HepG2 (cell line): ENCODE measurements at regions not wholly inside any gene's neighbourhood (a gene's known extent, or its start where the extent isn't known, plus 50 kb on each side); places are given as distances from the start of the nearest gene placed in this dataset.

ENCODE experiments used
- ATAC-seq: fragments of 200-7000 bp; cut with Tn5 transposase; 3 replicates; pipeline ENCODE4 v1.9.1; 2020; ENCODE audit warnings: mild to moderate bottlenecking, moderate library complexity
- BruUV-seq: library from RNA; stranded (reverse); fragments of 400-500 nt; replicated peaks from 2 replicates; lab custom pipeline; 2021; lab: Mats Ljungman, UMichigan
- CTCF ChIA-PET: fragments of 300-600 bp; formaldehyde crosslinking; extraction: SDS; loops from one replicate; lab custom pipeline; 2021; ENCODE audit warnings: low total read pairs, inconsistent platforms, low intra/inter-chr PET ratio; lab: Yijun Ruan, JAX
- POLR2A ChIA-PET: fragments of 350-600 bp; sonication (Branson Sonifier 250); formaldehyde crosslinking; loops from one replicate; lab custom pipeline; 2020; ENCODE audit warnings: antibody characterized with exemption, inconsistent platforms; lab: Yijun Ruan, JAX
- DNase-seq: peaks from one replicate; pipeline ENCODE4 v3.0.0-alpha.2; 2015; ENCODE audit warnings: low spot score
- FAIRE-seq: peaks from 3 replicates; lab custom pipeline; 2011; peaks lifted over from hg19 to GRCh38; lab: Jason Lieb, UNC
- H2AFZ ChIP-seq: one replicate; pipeline ENCODE4 v1.6.1; 2011; ENCODE audit warnings: low read length, inconsistent platforms
- H3K27ac ChIP-seq: fragments of 300-600 bp; 3 replicates; pipeline ENCODE4 v1.8.0; 2011; ENCODE audit warnings: mixed run types, mild to moderate bottlenecking, mixed read lengths, low read length, inconsistent platforms; ENCODE audit not compliant: insufficient read depth; ENCODE audit errors: extremely low read length
- H3K27me3 ChIP-seq, 2 experiments: fragments of 200-600 bp in 1 of 2; 2 replicates in 1 of 2; 3 replicates in 1 of 2; pipeline versions ENCODE4 v1.6.0 to v1.8.0; 2011; ENCODE audit warnings: low read length in 2 of 2, mild to moderate bottlenecking in 2 of 2, moderate library complexity in 2 of 2, inconsistent platforms in 1 of 2; ENCODE audit not compliant: insufficient read depth in 2 of 2, control insufficient read depth in 1 of 2
- H3K36me3 ChIP-seq, 2 experiments: fragments of 200-600 bp in 1 of 2; replicated peaks in 1 of 2; 2 replicates in 1 of 2; 3 replicates in 1 of 2; pipeline versions ENCODE4 v1.5.1 to v1.8.0; 2011; ENCODE audit warnings: low read length in 2 of 2, inconsistent platforms in 1 of 2; ENCODE audit not compliant: insufficient read depth in 2 of 2, control insufficient read depth in 1 of 2
- H3K4me1 ChIP-seq: 2 replicates; pipeline ENCODE4 v1.5.1; 2012; ENCODE audit warnings: low read length, inconsistent platforms; ENCODE audit not compliant: insufficient read depth
- H3K4me2 ChIP-seq: 2 replicates; pipeline ENCODE4 v1.6.0; 2011; ENCODE audit warnings: low read depth, low read length, inconsistent platforms
- H3K4me3 ChIP-seq, 3 experiments: fragments of 200-600 bp in 1 of 3; sonication (generic), shearing (Covaris generic) in 1 of 3; replicated peaks in 1 of 3; 2 replicates each; pipeline ENCODE4 v1.5.1; 2011 to 2016; ENCODE audit warnings: low read length in 3 of 3, inconsistent platforms in 2 of 3, low read depth in 2 of 3, mild to moderate bottlenecking in 2 of 3, control low read depth in 1 of 3, mixed read lengths in 1 of 3; ENCODE audit not compliant: insufficient read depth in 1 of 3
- H3K79me2 ChIP-seq: one replicate; pipeline ENCODE4 v1.6.1; 2011; ENCODE audit warnings: low read length, inconsistent platforms; ENCODE audit not compliant: insufficient read depth
- H3K9ac ChIP-seq: 2 replicates; pipeline ENCODE4 v1.6.0; 2011; ENCODE audit warnings: mild to moderate bottlenecking, low read depth, low read length, inconsistent platforms; ENCODE audit not compliant: insufficient read depth
- H3K9me3 ChIP-seq: 2 replicates; pipeline ENCODE4 v1.5.1; 2012; ENCODE audit warnings: mild to moderate bottlenecking, low read length
- H4K20me1 ChIP-seq: 2 replicates; pipeline ENCODE4 v1.6.0; 2011; ENCODE audit warnings: inconsistent platforms, mild to moderate bottlenecking, low read length, moderate library complexity; ENCODE audit not compliant: insufficient read depth
- JARID2 ChIP-seq: sonication (generic); formaldehyde crosslinking; IDR thresholded peaks from 2 replicates; pipeline ENCODE4 v1.8.1; 2023; ENCODE audit warnings: missing genetic modification reagents, inconsistent platforms; ENCODE audit not compliant: insufficient replicate concordance
- MTF1 ChIP-seq: sonication (generic); formaldehyde crosslinking; IDR thresholded peaks from 2 replicates; pipeline ENCODE4 v1.5.0; 2020; ENCODE audit warnings: missing genetic modification reagents
- MZF1 ChIP-seq: sonication (generic); formaldehyde crosslinking; IDR thresholded peaks from 2 replicates; pipeline ENCODE4 v1.8.1; 2023; ENCODE audit warnings: mild to moderate bottlenecking, missing genetic modification reagents, borderline replicate concordance
- PAF1 ChIP-seq: IDR thresholded peaks from 2 replicates; pipeline ENCODE4 v1.6.1; 2016; ENCODE audit warnings: missing genetic modification reagents, missing compliant biosample characterization
- POLR2AphosphoS5 ChIP-seq: IDR thresholded peaks from 2 replicates; pipeline ENCODE4 v1.6.1; 2012; ENCODE audit warnings: low read depth, low read length
- RELA ChIP-seq: sonication (generic); formaldehyde crosslinking; IDR thresholded peaks from 2 replicates; pipeline ENCODE4 v1.4.0; 2020; ENCODE audit warnings: missing genetic modification reagents
- SIN3A ChIP-seq: IDR thresholded peaks from 2 replicates; pipeline ENCODE4 v1.6.1; 2011; ENCODE audit warnings: low read depth, mild to moderate bottlenecking, control low read depth, low read length, borderline replicate concordance
- SUZ12 ChIP-seq: fragments of 150-350 bp; IDR thresholded peaks from 2 replicates; pipeline ENCODE4 v1.6.1; 2014; ENCODE audit warnings: low read depth, low read length
- TOE1 ChIP-seq: sonication (generic); formaldehyde crosslinking; IDR thresholded peaks from 2 replicates; pipeline ENCODE4 v1.4.0; 2020; ENCODE audit warnings: mild to moderate bottlenecking, missing genetic modification reagents
- ZBTB21 ChIP-seq: sonication (generic); formaldehyde crosslinking; IDR thresholded peaks from 2 replicates; pipeline ENCODE4 v1.4.0; 2020; ENCODE audit warnings: missing genetic modification reagents
- ZEB1 ChIP-seq: IDR thresholded peaks from 2 replicates; pipeline ENCODE4 v1.6.1; 2012; ENCODE audit warnings: mild to moderate bottlenecking, low read depth, inconsistent platforms; ENCODE audit not compliant: insufficient replicate concordance
- ZNF224 ChIP-seq: sonication (generic); formaldehyde crosslinking; IDR thresholded peaks from 2 replicates; pipeline ENCODE4 v1.5.0; 2020; ENCODE audit warnings: mild to moderate bottlenecking, missing genetic modification reagents
- ZNF234 ChIP-seq: sonication (generic); formaldehyde crosslinking; conservative IDR thresholded peaks from 2 replicates; pipeline ENCODE4 v1.5.1; 2020; ENCODE audit warnings: mild to moderate bottlenecking, missing genetic modification reagents
- ZNF607 ChIP-seq: sonication (generic); formaldehyde crosslinking; IDR thresholded peaks from 2 replicates; pipeline ENCODE4 v1.5.1; 2020; ENCODE audit warnings: missing genetic modification reagents, mild to moderate bottlenecking, borderline replicate concordance
- ZNF749 ChIP-seq: sonication (generic); formaldehyde crosslinking; IDR thresholded peaks from 2 replicates; pipeline ENCODE4 v1.8.0; 2022; ENCODE audit warnings: mild to moderate bottlenecking, missing genetic modification reagents, moderate library complexity, borderline replicate concordance
- WGBS: methylation state at CpG from one replicate; pipeline ENCODE4 v1.1.6; 2017; ENCODE audit warnings: low lambda C conversion rate; 5-methylcytosine and 5-hydroxymethylcytosine counted together
- in situ Hi-C: cut with HindIII; loops from 2 replicates; pipeline ENCODE4 v1.10.0; 2017; ENCODE audit warnings: low pct_unique_long_range_greater_than_20kb; ENCODE audit not compliant: extremely low pct_ligation_motif_present
- intact Hi-C: fragments of 100-400 bp; cut with micrococcal nuclease; formaldehyde crosslinking; loops from one replicate; pipeline ENCODE4 v1.10.0; 2022; ENCODE audit not compliant: unreplicated experiment
- TF ChIP-seq, protein P1 (sequence below): sonication (generic); formaldehyde crosslinking; IDR thresholded peaks from 2 replicates; pipeline ENCODE4 v1.4.0; 2020; ENCODE audit warnings: missing genetic modification reagents; ENCODE audit errors: not compliant biosample characterization
- TF ChIP-seq, protein P2 (sequence below): sonication (generic); formaldehyde crosslinking; IDR thresholded peaks from 2 replicates; pipeline ENCODE4 v1.5.0; 2020; ENCODE audit warnings: mild to moderate bottlenecking, missing genetic modification reagents, moderate library complexity
- TF ChIP-seq, protein P3 (sequence below): sonication (generic); formaldehyde crosslinking; conservative IDR thresholded peaks from 2 replicates; pipeline ENCODE4 v1.8.0; 2022; ENCODE audit warnings: mild to moderate bottlenecking, moderate library complexity, missing genetic modification reagents

DNA sequence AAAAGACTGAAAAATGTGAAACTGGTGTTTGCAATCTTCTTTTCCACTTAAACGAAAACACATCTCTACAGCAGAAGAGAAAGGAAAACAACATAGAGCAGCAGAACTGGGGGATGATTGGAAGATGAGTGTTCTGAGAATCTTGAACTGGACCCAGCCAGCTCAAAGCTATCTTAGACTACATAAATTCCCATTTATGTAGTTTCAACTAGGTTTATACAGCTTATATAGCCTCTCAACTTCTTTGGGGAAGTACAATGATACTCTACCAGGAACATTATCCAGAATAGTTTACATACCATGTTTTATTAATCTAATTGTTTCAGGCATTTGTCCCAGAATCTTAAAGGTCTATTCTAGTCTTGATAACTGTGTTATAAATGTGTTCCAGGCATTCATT is 658.2 kb upstream of the LMCD1 start:
- no peak for FAIRE-seq
- H3K79me2 ChIP-seq: no peaks in the 10 kb centered on the region

DNA sequence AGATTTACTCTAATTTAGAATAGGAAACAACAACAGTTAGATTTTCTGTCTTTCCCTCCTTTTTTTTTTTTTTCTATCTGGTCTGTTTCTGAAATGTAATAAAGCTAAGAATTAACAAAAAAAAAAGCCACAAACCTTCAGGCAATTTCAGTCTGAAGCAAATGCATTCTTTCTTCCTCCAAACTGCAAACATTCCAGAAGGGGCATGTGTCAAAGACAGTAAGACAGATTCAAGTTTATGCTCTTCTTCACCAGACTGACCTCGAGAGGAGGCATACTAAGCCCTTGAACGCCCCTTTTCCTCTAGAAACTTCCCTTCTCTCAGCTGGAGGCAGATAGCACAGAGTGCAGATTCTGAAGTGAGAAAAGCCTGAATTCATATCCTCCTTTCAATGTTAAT is 654.6 kb upstream of the LMCD1 start:
- Histone ChIP-seq H3K36me3 (no peaks in the 10 kb centered on the region), H3K4me3 (no peak overlapping the region), H3K4me2 (no peak overlapping the region), H3K4me1 (no peaks in the 10 kb centered on the region), H4K20me1 (no peaks in the 10 kb centered on the region), H2AFZ (no peak overlapping the region), H3K79me2 (no peaks in the 10 kb centered on the region), H3K27ac (no peak overlapping the region), H3K9me3 (peaks cover 45% of the 10 kb centered on the region), H3K9ac (no peak overlapping the region), H3K27me3 (no peaks in the 10 kb centered on the region)
- FAIRE-seq (no peak), DNase-seq (no peak), ATAC-seq (no peak)
- intact Hi-C loops: no loop called here
- POLR2A ChIA-PET: no interaction called here
- WGBS: 0% methylated on average over 2 of the region's 2 CpGs
- CTCF ChIA-PET: no interaction called here
- no TSS peak for BruUV-seq
- in situ Hi-C loops: no loop called here
- no peak for TF ChIP-seq RELA
- TF ChIP-seq JARID2 (CRISPR knock-in tag): no peak
- TF ChIP-seq, protein P1, sequence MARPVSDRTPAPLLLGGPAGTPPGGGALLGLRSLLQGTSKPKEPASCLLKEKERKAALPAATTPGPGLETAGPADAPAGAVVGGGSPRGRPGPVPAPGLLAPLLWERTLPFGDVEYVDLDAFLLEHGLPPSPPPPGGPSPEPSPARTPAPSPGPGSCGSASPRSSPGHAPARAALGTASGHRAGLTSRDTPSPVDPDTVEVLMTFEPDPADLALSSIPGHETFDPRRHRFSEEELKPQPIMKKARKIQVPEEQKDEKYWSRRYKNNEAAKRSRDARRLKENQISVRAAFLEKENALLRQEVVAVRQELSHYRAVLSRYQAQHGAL (CRISPR knock-in tag): no peak
- TF ChIP-seq ZEB1: no peak
- TF ChIP-seq ZNF224: no peak
- TF ChIP-seq MZF1: no peak
- TF ChIP-seq ZNF607: no peak
- TF ChIP-seq, protein P2, sequence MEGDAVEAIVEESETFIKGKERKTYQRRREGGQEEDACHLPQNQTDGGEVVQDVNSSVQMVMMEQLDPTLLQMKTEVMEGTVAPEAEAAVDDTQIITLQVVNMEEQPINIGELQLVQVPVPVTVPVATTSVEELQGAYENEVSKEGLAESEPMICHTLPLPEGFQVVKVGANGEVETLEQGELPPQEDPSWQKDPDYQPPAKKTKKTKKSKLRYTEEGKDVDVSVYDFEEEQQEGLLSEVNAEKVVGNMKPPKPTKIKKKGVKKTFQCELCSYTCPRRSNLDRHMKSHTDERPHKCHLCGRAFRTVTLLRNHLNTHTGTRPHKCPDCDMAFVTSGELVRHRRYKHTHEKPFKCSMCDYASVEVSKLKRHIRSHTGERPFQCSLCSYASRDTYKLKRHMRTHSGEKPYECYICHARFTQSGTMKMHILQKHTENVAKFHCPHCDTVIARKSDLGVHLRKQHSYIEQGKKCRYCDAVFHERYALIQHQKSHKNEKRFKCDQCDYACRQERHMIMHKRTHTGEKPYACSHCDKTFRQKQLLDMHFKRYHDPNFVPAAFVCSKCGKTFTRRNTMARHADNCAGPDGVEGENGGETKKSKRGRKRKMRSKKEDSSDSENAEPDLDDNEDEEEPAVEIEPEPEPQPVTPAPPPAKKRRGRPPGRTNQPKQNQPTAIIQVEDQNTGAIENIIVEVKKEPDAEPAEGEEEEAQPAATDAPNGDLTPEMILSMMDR (CRISPR knock-in tag): no peak
- no peak for TF ChIP-seq MTF1 (CRISPR knock-in tag)
- no peak for TF ChIP-seq TOE1
- no peak for TF ChIP-seq ZNF234
- TF ChIP-seq, protein P3, sequence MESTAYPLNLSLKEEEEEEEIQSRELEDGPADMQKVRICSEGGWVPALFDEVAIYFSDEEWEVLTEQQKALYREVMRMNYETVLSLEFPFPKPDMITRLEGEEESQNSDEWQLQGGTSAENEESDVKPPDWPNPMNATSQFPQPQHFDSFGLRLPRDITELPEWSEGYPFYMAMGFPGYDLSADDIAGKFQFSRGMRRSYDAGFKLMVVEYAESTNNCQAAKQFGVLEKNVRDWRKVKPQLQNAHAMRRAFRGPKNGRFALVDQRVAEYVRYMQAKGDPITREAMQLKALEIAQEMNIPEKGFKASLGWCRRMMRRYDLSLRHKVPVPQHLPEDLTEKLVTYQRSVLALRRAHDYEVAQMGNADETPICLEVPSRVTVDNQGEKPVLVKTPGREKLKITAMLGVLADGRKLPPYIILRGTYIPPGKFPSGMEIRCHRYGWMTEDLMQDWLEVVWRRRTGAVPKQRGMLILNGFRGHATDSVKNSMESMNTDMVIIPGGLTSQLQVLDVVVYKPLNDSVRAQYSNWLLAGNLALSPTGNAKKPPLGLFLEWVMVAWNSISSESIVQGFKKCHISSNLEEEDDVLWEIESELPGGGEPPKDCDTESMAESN (CRISPR knock-in tag): no peak
- no peak for TF ChIP-seq POLR2AphosphoS5
- no peak for TF ChIP-seq SIN3A
- TF ChIP-seq ZNF749: no peak

More for the DNA sequence above, 658.2 kb upstream of the LMCD1 start:
- CTCF ChIA-PET: no interaction called here
- Histone ChIP-seq H2AFZ (no peak overlapping the region), H3K27ac (no peak overlapping the region), H3K9me3 (peaks cover 38% of the 10 kb centered on the region; the same call in 1 of the 2 replicates), H3K36me3 (no peaks in the 10 kb centered on the region), H3K9ac (no peak overlapping the region), H3K4me1 (no peaks in the 10 kb centered on the region), H3K4me2 (no peak overlapping the region), H3K27me3 (no peaks in the 10 kb centered on the region), H3K4me3 (no peak overlapping the region), H4K20me1 (no peaks in the 10 kb centered on the region)
- BruUV-seq: no TSS peak
- POLR2A ChIA-PET: no interaction called here
- TF ChIP-seq SUZ12 (no peak), PAF1 (CRISPR knock-in tag) (no peak), ZBTB21 (CRISPR knock-in tag) (no peak)
- in situ Hi-C loops: no loop called here
- DNase-seq (no peak), ATAC-seq (no peak)
- intact Hi-C loops: no loop called here
- 0% methylated on average over 1 of the region's 1 CpG for WGBS
